ENCODE measurements at regions not wholly inside any gene's neighbourhood (a gene's known extent, or its start where the extent isn't known, plus 50 kb on each side); places are given as distances from the start of the nearest gene placed in this dataset.

- no peak for DNase-seq (ENCODE audit: low spot score)
Measured at GRCh38 chr7:96484845-96485244, 162.9 kb upstream of the SLC25A13 start.

- DNase-seq (ENCODE audit: low spot score): no peak
Measured at GRCh38 chr7:96484091-96484490, 162.2 kb upstream of the SLC25A13 start.

DNA sequence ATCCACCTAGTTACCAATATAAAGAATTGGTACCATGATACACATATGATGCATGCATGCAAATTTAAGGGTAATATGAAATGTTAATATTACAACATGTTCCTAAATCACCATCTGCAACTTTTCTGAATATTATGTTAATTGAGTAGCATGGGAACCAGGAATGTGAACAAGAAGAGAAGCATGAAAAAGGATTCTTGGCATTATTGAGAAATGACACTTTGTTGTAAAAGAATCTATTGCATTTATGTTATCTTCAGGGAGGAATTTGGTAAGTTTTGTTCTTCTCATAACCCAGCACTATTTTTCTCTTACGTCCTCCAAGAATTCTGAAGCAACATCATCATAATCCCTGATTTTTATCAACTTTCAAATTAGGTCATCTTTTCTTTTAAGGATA is 159.9 kb upstream of the SLC25A13 start:
- DNase-seq (ENCODE audit: low spot score): no peak

- no peak for DNase-seq (ENCODE audit: low spot score)
Measured at GRCh38 chr7:96479015-96479645, 157.2 kb upstream of the SLC25A13 start.

GRCh38 chr7:96471606-96472005 is 149.7 kb upstream of the SLC25A13 start:
- DNase-seq (ENCODE audit: low spot score): no peak

GRCh38 chr7:96452146-96452545 is 130.2 kb upstream of the SLC25A13 start:
- DNase-seq (ENCODE audit: low spot score): no peak

DNA sequence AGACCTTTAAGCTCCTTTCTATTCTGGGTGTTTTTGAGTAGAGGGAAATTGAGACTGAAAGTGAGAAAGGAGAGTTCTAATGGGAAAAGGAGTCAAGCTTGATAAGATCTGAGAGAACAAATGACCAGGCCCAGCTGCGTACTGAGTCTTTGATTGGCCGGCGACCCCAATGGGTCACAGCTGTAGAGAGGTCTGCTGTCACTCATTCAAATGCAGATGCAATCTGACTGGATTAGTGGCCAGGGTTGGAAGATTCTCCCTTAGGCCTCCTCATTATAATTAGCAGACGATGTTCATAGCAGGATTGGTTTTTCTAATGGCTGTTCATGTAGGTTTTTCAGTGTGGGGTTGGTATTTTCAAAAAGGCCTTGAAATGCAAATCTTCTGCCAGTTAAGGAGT is 127.2 kb upstream of the SLC25A13 start:
- DNase-seq (ENCODE audit: low spot score): peak; percentile 83

GRCh38 chr7:96447109-96447645 is 125.3 kb upstream of the SLC25A13 start:
- DNase-seq (ENCODE audit: low spot score): no peak

DNA sequence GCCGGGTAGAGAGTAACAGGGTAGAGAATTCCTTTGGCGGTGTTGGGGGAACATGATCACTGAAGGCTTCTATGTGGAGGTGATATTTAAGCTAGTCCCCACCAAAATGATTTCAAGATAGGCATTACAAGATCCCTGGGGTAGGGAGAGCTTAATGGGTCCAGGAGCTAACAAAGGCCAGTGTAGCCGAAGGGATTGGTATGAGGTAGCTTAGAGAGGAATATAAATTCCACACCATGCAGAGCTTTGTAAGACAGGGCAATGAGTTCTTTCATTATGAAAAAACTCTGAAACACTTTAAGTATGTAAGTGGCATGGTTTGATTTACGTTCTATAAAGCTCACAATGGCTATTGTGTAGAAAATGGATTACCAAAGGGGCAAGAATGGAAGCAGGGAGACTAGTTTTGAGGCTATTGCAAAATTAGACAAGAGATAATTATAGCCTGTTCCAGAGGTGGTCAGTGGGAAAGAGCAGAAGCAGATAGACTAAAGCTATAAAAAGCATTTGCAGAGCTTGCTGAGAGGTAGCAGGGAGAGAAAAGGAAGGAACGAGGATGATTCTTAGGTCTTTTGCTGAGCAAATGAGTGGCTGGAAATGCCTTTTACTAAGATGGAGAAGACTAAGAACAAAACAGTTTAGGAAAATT is 119.7 kb upstream of the SLC25A13 start:
- DNase-seq (ENCODE audit: low spot score): no peak

DNA sequence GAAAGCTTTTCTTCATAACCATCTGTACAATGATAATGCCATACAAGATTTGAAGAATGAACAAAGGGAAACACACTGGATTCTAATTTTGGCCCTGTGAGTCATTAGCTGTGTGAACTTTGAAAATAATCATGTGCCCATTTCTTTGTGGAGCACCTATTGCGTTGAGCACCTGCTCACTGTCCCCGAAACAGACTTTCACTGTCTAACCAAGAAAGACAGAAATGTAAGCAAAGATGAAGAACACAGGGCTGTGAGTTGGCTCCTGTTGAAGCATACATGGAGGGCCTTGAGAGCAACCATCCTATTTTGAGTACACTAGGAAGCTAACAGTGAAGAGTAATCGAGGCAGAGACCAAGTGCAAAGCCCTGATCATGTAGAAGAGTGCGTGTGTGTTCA is 118.4 kb upstream of the SLC25A13 start:
- no peak for DNase-seq (ENCODE audit: low spot score)

- no peak for DNase-seq (ENCODE audit: low spot score)
Measured at GRCh38 chr7:96436880-96437279, 115.0 kb upstream of the SLC25A13 start.

DNA sequence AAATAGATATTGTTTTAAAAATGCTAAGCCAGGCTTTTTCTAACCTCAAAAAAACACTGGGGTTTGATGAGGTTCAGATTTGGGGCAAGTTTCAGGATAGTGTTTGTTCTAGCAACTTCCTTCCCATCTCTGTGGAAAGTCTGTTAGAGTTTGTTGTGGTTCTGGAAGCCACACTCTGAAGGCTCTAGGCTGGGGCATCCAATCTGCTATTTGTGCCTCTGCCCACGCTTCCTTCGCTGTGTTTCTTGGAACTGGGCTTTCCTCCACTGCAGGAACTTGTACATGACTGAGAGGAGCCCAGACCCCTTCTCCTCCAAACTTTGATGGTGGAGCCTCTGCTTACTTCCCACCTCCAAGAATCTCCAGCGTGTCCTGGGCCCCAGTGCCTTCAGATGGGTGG is 108.5 kb upstream of the SLC25A13 start:
- DNase-seq (ENCODE audit: low spot score): no peak

- DNase-seq (ENCODE audit: low spot score): no peak
Measured at GRCh38 chr7:96427143-96427542, 105.2 kb upstream of the SLC25A13 start.

GRCh38 chr7:96426685-96427084 is 104.8 kb upstream of the SLC25A13 start:
- DNase-seq (ENCODE audit: low spot score): no peak

DNA sequence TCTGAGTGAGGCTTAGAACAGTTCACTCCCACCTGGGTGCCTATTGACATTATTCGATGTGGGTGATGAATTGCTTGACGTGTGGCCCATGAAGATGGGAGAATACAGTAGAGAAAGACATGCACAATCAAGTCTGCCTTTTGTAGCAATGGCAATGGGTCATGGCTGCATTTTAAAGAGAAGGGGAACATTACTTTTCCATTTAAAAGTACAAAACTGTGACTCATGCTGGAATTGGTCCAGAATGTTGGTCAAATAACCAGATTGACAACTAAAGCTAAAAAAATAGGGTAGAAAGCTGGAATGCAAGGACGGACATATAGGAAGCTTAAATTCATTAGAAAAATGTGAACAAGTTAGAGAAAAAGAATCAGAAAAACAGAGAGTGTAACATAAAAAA is 104.1 kb upstream of the SLC25A13 start:
- no peak for DNase-seq (ENCODE audit: low spot score)

DNA sequence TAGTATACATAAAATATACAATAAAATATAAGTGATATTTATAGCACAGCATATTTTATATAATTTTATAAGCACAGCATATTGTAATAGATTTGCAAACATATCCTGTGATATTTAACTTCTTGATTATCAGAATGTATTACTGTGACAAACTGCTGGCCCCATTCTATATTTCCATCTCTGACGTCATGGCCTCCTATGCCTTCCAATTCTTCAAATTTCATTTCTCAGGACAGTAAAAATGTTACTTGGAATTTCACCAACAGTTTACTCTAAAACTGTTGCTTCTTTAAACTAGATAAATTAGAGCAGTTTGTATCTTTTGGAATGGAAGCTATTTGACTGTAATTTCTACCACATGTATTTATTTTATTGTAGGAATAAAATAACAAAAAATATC is 102.5 kb upstream of the SLC25A13 start:
- no peak for DNase-seq (ENCODE audit: low spot score)

- DNase-seq (ENCODE audit: low spot score): peak; percentile 82
Measured at GRCh38 chr7:96422388-96422787, 100.5 kb upstream of the SLC25A13 start.

DNA sequence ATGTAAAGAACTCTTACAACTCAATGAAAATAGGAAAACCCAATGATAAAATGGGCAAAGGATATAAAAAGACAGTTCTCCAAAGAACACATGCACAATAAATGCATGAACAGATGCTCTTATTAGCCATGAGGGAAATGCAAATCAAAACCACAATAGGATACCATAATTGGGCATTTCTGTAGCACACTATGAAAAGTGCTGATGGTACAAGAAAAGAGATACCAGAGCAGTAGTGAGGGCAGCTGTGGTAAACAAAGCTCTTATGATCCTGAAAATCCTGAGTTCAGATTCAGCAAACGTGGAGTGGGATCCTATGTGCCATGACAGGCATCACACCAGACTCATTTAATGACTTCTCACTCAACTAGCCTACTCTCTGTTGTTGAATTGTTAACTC is 96.7 kb upstream of the SLC25A13 start:
- no peak for DNase-seq (ENCODE audit: low spot score)

- DNase-seq (ENCODE audit: low spot score): no peak
Measured at GRCh38 chr7:96417784-96418183, 95.9 kb upstream of the SLC25A13 start.

GRCh38 chr7:96416599-96416998 is 94.7 kb upstream of the SLC25A13 start:
- DNase-seq (ENCODE audit: low spot score): peak; percentile 27

- no peak for DNase-seq (ENCODE audit: low spot score)
Measured at GRCh38 chr7:96416116-96416515, 94.2 kb upstream of the SLC25A13 start.

- DNase-seq (ENCODE audit: low spot score): no peak
Measured at GRCh38 chr7:96415293-96415940, 93.5 kb upstream of the SLC25A13 start.

GRCh38 chr7:96414931-96415292 is 93.0 kb upstream of the SLC25A13 start:
- DNase-seq (ENCODE audit: low spot score): peak; percentile 71

Data from SK-N-DZ (cell line).